B cell (primary cell): ENCODE measurements at regions not wholly inside any gene's neighbourhood (a gene's known extent, or its start where the extent isn't known, plus 50 kb on each side); places are given as distances from the start of the nearest gene placed in this dataset.

Source experiments
- EZH2 ChIP-seq: IDR thresholded peaks from 2 replicates; pipeline ENCODE4 v1.6.1; 2012; ENCODE audit warnings: borderline replicate concordance, low read depth, mild to moderate bottlenecking, moderate library complexity, low read length; ENCODE audit not compliant: insufficient read depth, poor library complexity, severe bottlenecking
- TF ChIP-seq, protein P1 (sequence below): fragments of 200-600 bp; IDR thresholded peaks from one replicate; pipeline ENCODE4 v1.8.0; 2022; ENCODE audit warnings: antibody characterized with exemption, mild to moderate bottlenecking

DNA sequence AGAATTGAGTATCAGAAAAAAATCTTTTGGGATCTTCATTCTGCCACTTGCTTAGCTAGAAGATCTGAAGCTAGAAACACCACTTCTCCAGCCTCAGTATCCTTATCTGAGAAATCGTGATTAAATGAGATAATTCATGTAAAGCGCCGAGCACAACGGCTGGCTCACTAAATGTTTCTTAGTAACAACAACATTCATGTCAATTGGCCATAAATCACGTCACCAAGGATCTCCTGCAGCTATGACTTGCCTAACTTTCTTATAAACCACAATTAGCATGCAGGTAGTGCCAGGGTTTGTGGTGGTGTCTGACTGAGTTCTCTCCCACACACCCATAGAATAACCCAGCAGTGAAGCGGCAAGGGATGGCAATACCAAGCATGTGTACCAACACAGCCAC lies 501.3 kb downstream of the EFNB2 start:
- TF ChIP-seq, protein P1, sequence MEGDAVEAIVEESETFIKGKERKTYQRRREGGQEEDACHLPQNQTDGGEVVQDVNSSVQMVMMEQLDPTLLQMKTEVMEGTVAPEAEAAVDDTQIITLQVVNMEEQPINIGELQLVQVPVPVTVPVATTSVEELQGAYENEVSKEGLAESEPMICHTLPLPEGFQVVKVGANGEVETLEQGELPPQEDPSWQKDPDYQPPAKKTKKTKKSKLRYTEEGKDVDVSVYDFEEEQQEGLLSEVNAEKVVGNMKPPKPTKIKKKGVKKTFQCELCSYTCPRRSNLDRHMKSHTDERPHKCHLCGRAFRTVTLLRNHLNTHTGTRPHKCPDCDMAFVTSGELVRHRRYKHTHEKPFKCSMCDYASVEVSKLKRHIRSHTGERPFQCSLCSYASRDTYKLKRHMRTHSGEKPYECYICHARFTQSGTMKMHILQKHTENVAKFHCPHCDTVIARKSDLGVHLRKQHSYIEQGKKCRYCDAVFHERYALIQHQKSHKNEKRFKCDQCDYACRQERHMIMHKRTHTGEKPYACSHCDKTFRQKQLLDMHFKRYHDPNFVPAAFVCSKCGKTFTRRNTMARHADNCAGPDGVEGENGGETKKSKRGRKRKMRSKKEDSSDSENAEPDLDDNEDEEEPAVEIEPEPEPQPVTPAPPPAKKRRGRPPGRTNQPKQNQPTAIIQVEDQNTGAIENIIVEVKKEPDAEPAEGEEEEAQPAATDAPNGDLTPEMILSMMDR, result no peak
- TF ChIP-seq EZH2, result no peak
